T-helper 2 cell (primary cell): ENCODE measurements at regions not wholly inside any gene's neighbourhood (a gene's known extent, or its start where the extent isn't known, plus 50 kb on each side); places are given as distances from the start of the nearest gene placed in this dataset.

ENCODE experiments used
- DNase-seq, 5 experiments: peaks; one replicate each; pipeline versions ENCODE4 v3.0.0 to v3.0.0-alpha.2; 2012 to 2022

- peak in 1 of 5 experiments; percentile 54 for DNase-seq
Measured at GRCh38 chr14:98244966-98245569, 1026.9 kb downstream of the BCL11B start.

GRCh38 chr14:98249057-98249456 is 1022.9 kb downstream of the BCL11B start:
- no peak for DNase-seq

- no peak for DNase-seq
Measured at GRCh38 chr14:98249476-98249875, 1022.5 kb downstream of the BCL11B start.

- DNase-seq, result no peak
Measured at GRCh38 chr14:98252820-98253219, 1019.2 kb downstream of the BCL11B start.

GRCh38 chr14:98259881-98260280 is 1012.1 kb downstream of the BCL11B start:
- DNase-seq, result no peak

- no peak for DNase-seq
Measured at GRCh38 chr14:98262566-98262965, 1009.4 kb downstream of the BCL11B start.

GRCh38 chr14:98269533-98269932 is 1002.5 kb downstream of the BCL11B start:
- DNase-seq, result no peak

GRCh38 chr14:98270201-98270600 is 1001.8 kb downstream of the BCL11B start:
- DNase-seq, result no peak

- DNase-seq, result no peak
Measured at GRCh38 chr14:98274596-98274995, 997.4 kb downstream of the BCL11B start.

- no peak for DNase-seq
Measured at GRCh38 chr14:98278800-98279199, 993.2 kb downstream of the BCL11B start.

GRCh38 chr14:98280436-98280835 is 991.6 kb downstream of the BCL11B start:
- DNase-seq, result no peak

GRCh38 chr14:98288825-98289224 is 983.2 kb downstream of the BCL11B start:
- no peak for DNase-seq

GRCh38 chr14:98290596-98290995 is 981.4 kb downstream of the BCL11B start:
- no peak for DNase-seq

GRCh38 chr14:98292191-98292590 is 979.8 kb downstream of the BCL11B start:
- no peak for DNase-seq

- DNase-seq, result no peak
Measured at GRCh38 chr14:98293576-98293975, 978.4 kb downstream of the BCL11B start.

- no peak for DNase-seq
Measured at GRCh38 chr14:98296895-98297294, 975.1 kb downstream of the BCL11B start.

GRCh38 chr14:98297567-98297966 is 974.4 kb downstream of the BCL11B start:
- DNase-seq, result no peak

GRCh38 chr14:98298481-98299244 is 973.3 kb downstream of the BCL11B start:
- peak in 2 of 5 experiments; percentile 7 to 13 for DNase-seq

- no peak for DNase-seq
Measured at GRCh38 chr14:98301681-98302080, 970.3 kb downstream of the BCL11B start.

GRCh38 chr14:98304574-98304973 is 967.4 kb downstream of the BCL11B start:
- DNase-seq, result no peak

- no peak for DNase-seq
Measured at GRCh38 chr14:98309591-98309990, 962.4 kb downstream of the BCL11B start.

GRCh38 chr14:98312006-98312405 is 960.0 kb downstream of the BCL11B start:
- no peak for DNase-seq

GRCh38 chr14:98321841-98322240 is 950.2 kb downstream of the BCL11B start:
- DNase-seq, result no peak

- no peak for DNase-seq
Measured at GRCh38 chr14:98323836-98324235, 948.2 kb downstream of the BCL11B start.

GRCh38 chr14:98325761-98326160 is 946.2 kb downstream of the BCL11B start:
- no peak for DNase-seq
